Mesenteric fat pad (tissue), 1 donor: ENCODE measurements at regions not wholly inside any gene's neighbourhood (a gene's known extent, or its start where the extent isn't known, plus 50 kb on each side); places are given as distances from the start of the nearest gene placed in this dataset.
"Not testable (repeated sequence)": the region's sequence is repeated elsewhere in the genome, so short reads cannot be mapped to it uniquely, and the experiment has no call there.

Experiments
- DNase-seq: peaks from one replicate; pipeline ENCODE4 v3.0.0-alpha.2; 2020; ENCODE audit warnings: low spot score
- donor health status: DM: yes; HTN: yes; CAD: no.

- peak; percentile 90 for DNase-seq
Observed at GRCh38 chr22:11053403-11054344, 4474.3 kb upstream of the OR11H1 start.

GRCh38 chr22:11054681-11055080, 4473.3 kb upstream of the OR11H1 start:
- not testable (repeated sequence) for DNase-seq

GRCh38 chr22:11055176-11055575, 4472.8 kb upstream of the OR11H1 start:
- peak; percentile 90 for DNase-seq

- not testable (repeated sequence) for DNase-seq
Observed at GRCh38 chr22:11057955-11058547, 4469.9 kb upstream of the OR11H1 start.

- not testable (repeated sequence) for DNase-seq
Observed at GRCh38 chr22:11059129-11059528, 4468.9 kb upstream of the OR11H1 start.

GRCh38 chr22:11060797-11061196, 4467.2 kb upstream of the OR11H1 start:
- DNase-seq: not testable (repeated sequence)

- peak; percentile 90 for DNase-seq
Observed at GRCh38 chr22:11062534-11062933, 4465.5 kb upstream of the OR11H1 start.

GRCh38 chr22:11063022-11063685, 4464.8 kb upstream of the OR11H1 start:
- not testable (repeated sequence) for DNase-seq

GRCh38 chr22:11065210-11065609, 4462.8 kb upstream of the OR11H1 start:
- not testable (repeated sequence) for DNase-seq

- not testable (repeated sequence) for DNase-seq
Observed at GRCh38 chr22:11065876-11066457, 4462.0 kb upstream of the OR11H1 start.

GRCh38 chr22:11066458-11067285, 4461.3 kb upstream of the OR11H1 start:
- peak; percentile 93 for DNase-seq

GRCh38 chr22:11067286-11067871, 4460.6 kb upstream of the OR11H1 start:
- peak; percentile 91 for DNase-seq

GRCh38 chr22:11067937-11068336, 4460.1 kb upstream of the OR11H1 start:
- DNase-seq: not testable (repeated sequence)

- DNase-seq: not testable (repeated sequence)
Observed at GRCh38 chr22:11068406-11068805, 4459.6 kb upstream of the OR11H1 start.
